SHP77 treated with DMSO at 0.1 percent for 48 hours (cell line): ENCODE measurements at regions not wholly inside any gene's neighbourhood (a gene's known extent, or its start where the extent isn't known, plus 50 kb on each side); places are given as distances from the start of the nearest gene placed in this dataset.

Experiments used
- DNase-seq: peaks from one replicate; lab custom pipeline; 2025; lab: John Stamatoyannopoulos, UW

DNA sequence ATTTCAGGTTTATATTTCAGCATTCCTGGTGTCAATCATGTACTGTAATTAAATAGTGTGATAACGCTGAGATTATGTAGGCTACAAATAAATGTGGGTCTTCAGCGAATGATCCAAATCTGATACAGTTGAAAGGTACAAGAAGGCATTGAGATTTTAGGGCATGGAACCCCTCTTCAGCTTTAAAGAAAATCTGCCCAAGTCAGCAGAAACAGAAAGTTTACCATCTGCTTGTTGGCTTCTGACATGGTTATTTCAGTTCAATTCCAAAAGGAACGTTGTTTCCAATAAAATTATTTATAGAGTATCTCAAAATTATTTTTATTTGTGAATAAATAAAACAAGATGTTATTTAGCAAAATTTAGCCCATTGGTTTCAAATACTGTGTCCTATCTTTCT, 400.2 kb upstream of the RORA start:
- no peak for DNase-seq

- no peak for DNase-seq
Observed at GRCh38 chr15:61624950-61625349, 395.8 kb upstream of the RORA start.

DNA sequence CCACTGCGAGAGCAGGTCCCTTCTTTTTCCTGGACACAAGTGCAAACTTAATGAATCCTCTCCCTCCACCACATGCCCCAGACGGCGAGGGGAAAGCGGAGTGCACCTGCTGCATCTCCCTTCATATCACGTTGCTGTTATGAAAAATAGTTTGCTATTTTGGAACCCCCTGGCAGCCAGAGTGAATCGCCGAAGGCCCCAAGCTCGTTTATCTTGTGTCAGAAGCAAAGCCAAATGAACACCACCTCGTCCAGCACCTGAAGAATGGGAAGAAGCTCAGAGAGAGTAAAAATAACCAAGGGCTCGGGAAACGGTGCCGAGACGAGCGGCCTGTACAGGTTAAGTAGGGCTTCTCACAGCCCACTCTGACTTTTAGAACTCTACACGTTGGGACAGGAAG, 394.6 kb upstream of the RORA start:
- DNase-seq, result no peak

DNA sequence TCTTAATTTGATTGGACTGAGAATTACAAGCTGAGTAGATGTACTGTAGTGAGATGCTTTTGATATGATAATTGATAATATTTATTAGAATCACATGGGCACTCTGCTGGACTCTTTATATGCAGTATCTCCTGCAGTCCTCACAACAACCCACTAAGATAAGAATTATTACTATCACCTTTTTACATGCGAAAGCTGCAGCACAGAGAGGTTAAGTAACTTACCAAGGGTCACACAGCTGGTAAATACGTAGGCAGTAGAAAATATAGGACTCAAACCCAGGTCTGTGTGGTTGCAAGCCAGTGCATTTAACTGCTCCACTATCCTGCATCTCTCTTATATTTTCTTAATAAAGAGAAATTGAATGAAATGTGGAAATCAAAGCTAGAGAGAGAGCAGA, 392.8 kb upstream of the RORA start:
- DNase-seq, result no peak

DNA sequence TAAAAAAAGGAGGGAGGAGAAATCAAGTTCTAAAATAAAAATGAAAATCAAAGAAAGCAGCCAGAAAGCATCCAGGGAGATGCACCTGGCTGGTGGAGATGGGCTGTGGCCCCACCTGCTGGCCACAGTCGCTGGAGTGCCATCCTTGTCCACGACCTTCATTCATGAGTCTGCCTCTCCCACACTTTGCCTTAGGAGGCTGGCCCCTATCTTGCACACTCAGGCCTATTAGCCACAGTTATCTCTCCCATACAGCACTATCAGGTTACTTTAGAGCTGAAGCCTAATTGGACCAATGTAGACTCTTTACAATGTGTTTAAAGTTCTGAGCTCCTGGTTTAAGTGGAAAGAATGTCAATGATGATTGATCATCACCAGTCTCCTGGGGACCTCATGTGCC, 392.0 kb upstream of the RORA start:
- DNase-seq, result peak; percentile 58

- DNase-seq, result no peak
Observed at GRCh38 chr15:61620151-61620550, 391.0 kb upstream of the RORA start.

GRCh38 chr15:61613729-61614128, 384.6 kb upstream of the RORA start:
- DNase-seq, result no peak

GRCh38 chr15:61613138-61613537, 384.0 kb upstream of the RORA start:
- no peak for DNase-seq

DNA sequence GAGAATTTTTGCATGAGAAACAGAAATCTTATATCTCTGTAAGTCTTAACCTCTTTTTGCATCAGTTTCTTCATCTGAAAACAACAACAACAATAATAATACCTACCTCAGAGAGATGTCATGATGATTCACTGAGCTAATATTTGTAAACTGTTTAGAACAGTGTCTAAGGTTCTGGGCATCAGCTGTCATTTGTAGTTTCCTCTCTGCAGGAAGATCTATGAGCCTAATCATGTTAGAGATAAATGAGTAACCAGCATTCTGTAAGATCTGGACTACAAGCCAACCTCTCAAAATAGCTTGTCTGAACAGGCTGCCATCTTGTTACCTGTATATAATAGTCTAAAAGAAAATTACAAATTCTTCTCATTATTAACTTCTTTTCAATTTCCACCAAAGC, 383.0 kb upstream of the RORA start:
- no peak for DNase-seq

DNA sequence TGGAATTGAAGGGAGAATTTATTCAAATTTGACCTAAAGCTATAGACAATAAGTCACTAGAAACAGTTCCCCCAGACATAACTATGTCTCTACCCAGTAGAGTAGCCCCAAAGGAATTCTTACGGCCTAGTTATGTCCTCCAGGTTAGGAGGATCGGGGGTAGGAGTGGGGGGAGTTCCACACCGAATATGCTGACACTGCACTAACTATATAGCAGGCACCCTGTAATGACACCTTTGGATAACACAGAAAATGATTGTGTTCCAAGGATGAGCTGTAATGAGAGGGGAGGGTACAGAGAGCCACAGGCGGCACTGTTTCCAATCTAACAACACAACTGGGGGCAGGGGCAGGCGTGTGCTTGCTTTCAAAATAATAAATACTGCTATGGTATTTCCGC, 376.2 kb upstream of the RORA start:
- DNase-seq, result no peak

DNA sequence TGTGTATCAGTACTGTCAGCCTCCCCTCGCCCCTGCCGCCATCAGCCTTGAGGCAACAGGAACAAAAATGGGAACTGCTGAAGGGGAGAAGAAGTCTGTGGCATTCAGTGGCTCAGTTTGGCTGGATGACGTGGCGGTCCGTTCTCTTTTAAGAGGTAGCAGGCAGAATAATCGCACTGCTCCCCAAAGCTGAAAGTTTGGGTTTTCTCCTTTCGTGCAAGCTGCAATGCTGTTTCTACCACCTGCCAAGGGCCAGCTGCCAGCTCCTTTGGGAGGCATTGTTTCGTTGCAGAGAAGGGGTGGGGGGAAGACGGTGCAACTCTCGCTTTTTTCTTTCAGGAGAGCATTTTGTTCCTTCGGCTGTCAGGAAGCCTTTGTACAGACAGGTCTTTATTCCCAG, 369.6 kb upstream of the RORA start:
- peak; percentile 79 for DNase-seq

- no peak for DNase-seq
Observed at GRCh38 chr15:61584410-61584809, 355.3 kb upstream of the RORA start.

- DNase-seq, result no peak
Observed at GRCh38 chr15:61582092-61582491, 353.0 kb upstream of the RORA start.

DNA sequence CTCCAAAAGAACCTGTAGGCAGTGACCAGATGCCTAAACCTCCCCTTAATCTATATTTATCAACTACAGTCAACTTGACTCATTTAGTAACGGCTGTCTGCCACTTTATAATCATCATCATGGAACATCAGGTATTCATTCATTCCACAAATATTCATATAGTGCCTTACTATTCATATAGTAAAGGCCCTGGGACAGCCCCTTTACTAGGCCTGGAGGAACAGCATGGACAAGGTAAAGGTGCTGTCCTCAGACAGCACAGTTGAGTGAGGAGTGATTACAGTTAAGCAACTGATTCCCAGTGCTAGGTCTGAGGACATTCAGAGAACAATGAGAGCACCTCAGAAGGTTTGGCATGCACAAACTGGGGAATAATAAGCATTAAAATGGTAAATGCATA, 346.5 kb upstream of the RORA start:
- no peak for DNase-seq

- no peak for DNase-seq
Observed at GRCh38 chr15:61571026-61571425, 341.9 kb upstream of the RORA start.

DNA sequence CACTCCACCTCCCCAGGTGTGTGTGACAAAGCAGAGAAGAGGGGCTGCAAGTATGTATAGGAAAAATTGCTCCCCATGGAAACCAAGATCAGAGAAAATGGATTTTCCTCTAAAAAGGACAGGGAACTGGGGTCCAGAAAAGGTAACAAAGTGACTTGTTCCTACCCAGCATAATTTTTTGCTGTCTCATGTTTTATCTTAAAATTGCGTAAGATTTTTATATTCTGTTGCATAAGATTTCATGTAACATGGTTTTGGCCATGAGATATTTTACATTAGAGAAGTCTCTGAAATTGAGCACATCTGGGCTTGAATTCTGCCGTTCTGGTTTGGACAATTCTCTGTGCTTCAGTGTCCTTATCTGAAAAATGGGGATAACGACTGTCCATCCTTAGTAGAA, 335.7 kb upstream of the RORA start:
- no peak for DNase-seq

GRCh38 chr15:61558172-61559136, 329.4 kb upstream of the RORA start:
- DNase-seq, result no peak

- no peak for DNase-seq
Observed at GRCh38 chr15:61556037-61556648, 327.0 kb upstream of the RORA start.

DNA sequence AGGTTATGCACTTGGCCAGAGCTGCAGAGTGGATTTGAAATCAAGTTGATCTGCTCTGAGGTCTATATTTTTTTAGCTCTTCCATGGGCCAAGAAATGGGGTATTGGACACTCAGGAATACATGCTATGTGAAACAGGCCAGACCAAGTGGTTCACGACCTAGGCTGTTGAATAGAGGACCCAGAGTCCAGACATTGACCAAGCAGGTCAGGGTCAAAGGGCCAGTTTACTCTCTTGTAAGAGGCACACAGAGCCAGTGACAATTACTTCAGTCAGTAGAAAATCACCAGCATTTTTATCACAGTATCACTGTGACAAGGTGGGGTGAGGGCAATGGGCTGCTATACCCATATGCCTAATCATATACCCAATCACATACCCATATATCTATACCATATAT, 320.6 kb upstream of the RORA start:
- no peak for DNase-seq

GRCh38 chr15:61545763-61546162, 316.7 kb upstream of the RORA start:
- no peak for DNase-seq

- DNase-seq, result no peak
Observed at GRCh38 chr15:61541516-61541915, 312.4 kb upstream of the RORA start.

GRCh38 chr15:61537337-61537736, 308.2 kb upstream of the RORA start:
- no peak for DNase-seq

GRCh38 chr15:61534986-61535385, 305.9 kb upstream of the RORA start:
- DNase-seq, result no peak

DNA sequence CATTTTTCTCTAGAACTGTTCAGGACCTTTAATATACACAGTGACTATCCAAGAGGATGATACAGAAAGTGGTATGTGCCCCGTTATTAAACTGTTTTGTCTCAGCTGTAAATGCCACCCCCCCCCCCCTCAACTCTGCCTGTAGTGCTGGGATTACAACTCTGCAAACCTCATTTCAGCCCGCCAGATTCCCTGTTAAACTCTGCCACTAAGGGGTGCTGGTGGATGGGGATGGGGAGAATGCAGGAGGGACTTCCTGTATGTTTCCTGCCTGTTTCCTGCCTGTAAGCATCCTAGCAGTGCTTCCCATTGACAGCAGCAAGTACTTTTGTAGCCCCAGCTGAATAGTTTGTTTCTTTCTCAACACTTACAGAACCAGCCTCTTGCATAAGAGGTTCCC, 301.7 kb upstream of the RORA start:
- no peak for DNase-seq
